Caco-2 (cell line): ENCODE measurements at regions not wholly inside any gene's neighbourhood (a gene's known extent, or its start where the extent isn't known, plus 50 kb on each side); places are given as distances from the start of the nearest gene placed in this dataset.

Experiments
- BruUV-seq: library from RNA; stranded (reverse); fragments of 400-500 nt; replicated peaks from 2 replicates; lab custom pipeline; 2021; lab: Mats Ljungman, UMichigan
- CTCF ChIA-PET: fragments of 300-600 bp; sonication (Branson Sonifier 250); formaldehyde crosslinking; loops from one replicate; lab custom pipeline; 2022; ENCODE audit warnings: antibody characterized with exemption; lab: Charles Lee
- POLR2A ChIA-PET: fragments of 300-600 bp; sonication (Branson Sonifier 250); formaldehyde crosslinking; loops from one replicate; lab custom pipeline; 2022; ENCODE audit warnings: antibody characterized with exemption; lab: Charles Lee
- DNase-seq, 2 experiments: peaks; one replicate each; pipeline versions ENCODE4 v3.0.0 to v3.0.0-alpha.2; 2020 to 2022
- H3K27me3 ChIP-seq: replicated peaks from 2 replicates; pipeline ENCODE4 v1.6.0; 2011; ENCODE audit warnings: low read length; ENCODE audit not compliant: control insufficient read depth, insufficient read depth
- H3K36me3 ChIP-seq: 2 replicates; pipeline ENCODE4 v1.5.1; 2011; ENCODE audit warnings: low read length; ENCODE audit not compliant: control insufficient read depth, insufficient read depth
- H3K4me1 ChIP-seq: fragments of 250-450 bp; sonication (Bioruptor Pico); 2 replicates; pipeline ENCODE4 v1.5.1; 2020; ENCODE audit warnings: mild to moderate bottlenecking
- H3K4me3 ChIP-seq: 2 replicates; pipeline ENCODE4 v1.5.1; 2011; ENCODE audit warnings: low read depth, mild to moderate bottlenecking, control low read depth, low read length
- H3K9me3 ChIP-seq: fragments of 250-450 bp; sonication (Bioruptor Pico); 2 replicates; pipeline ENCODE4 v1.5.1; 2020; ENCODE audit warnings: mild to moderate bottlenecking, moderate library complexity
- H3K27ac Mint-ChIP-seq: one replicate; pipeline ENCODE4 v1.8.0; 2022; ENCODE audit warnings: mixed read lengths; ENCODE audit not compliant: unreplicated experiment
- H3K27me3 Mint-ChIP-seq: one replicate; pipeline ENCODE4 v1.8.0; 2022; ENCODE audit warnings: mixed read lengths; ENCODE audit not compliant: insufficient read depth, unreplicated experiment
- H3K36me3 Mint-ChIP-seq: one replicate; pipeline ENCODE4 v1.8.0; 2022; ENCODE audit warnings: mild to moderate bottlenecking, mixed read lengths; ENCODE audit not compliant: insufficient read depth, unreplicated experiment
- H3K4me1 Mint-ChIP-seq: one replicate; pipeline ENCODE4 v1.8.0; 2022; ENCODE audit warnings: low read depth, mixed read lengths; ENCODE audit not compliant: unreplicated experiment
- H3K4me3 Mint-ChIP-seq: one replicate; pipeline ENCODE4 v1.8.0; 2022; ENCODE audit warnings: mild to moderate bottlenecking, moderate library complexity, mixed read lengths; ENCODE audit not compliant: unreplicated experiment
- H3K9me3 Mint-ChIP-seq: one replicate; pipeline ENCODE4 v1.8.0; 2022; ENCODE audit warnings: mixed read lengths; ENCODE audit not compliant: unreplicated experiment
- intact Hi-C: fragments of 100-400 bp; cut with micrococcal nuclease; formaldehyde crosslinking; loops from one replicate; pipeline ENCODE4 v1.10.0; 2022; ENCODE audit not compliant: unreplicated experiment
- TF ChIP-seq, protein P1 (sequence below), 2 experiments: fragments of 200-600 bp in 1 of 2; IDR thresholded peaks; 1 replicate in 1 of 2; 2 replicates in 1 of 2; pipeline versions ENCODE4 v1.5.1 to v1.8.0; 2011 to 2022; ENCODE audit warnings: antibody characterized with exemption in 1 of 2, control low read depth in 1 of 2, inconsistent platforms in 1 of 2, low read depth in 1 of 2, low read length in 1 of 2, mild to moderate bottlenecking in 1 of 2, moderate library complexity in 1 of 2; ENCODE audit not compliant: insufficient read depth in 1 of 2, severe bottlenecking in 1 of 2, unreplicated experiment in 1 of 2

DNA sequence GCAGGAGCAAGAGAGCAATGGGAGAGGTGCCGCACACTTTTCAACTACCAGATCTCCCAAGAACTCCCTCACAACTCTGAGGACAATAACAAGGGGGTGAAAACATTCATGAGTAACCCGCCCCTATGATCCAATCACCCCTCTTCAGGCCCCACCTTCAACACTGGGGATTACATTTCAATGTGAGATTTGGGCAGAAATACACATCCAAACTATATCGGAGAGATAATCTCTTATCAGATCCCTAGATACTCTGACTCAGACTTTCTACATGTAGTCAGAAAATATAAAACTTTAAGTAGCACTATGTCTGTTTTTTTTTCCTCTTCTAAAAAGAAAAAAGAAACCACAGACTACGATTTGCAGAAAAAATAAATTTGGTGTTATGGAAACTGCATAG, 1595.9 kb upstream of the NUDT12 start:
- H3K27me3 ChIP-seq: no peaks in the 10 kb centered on the region
- Mint-ChIP-seq H3K4me1 (no peaks in the 10 kb centered on the region), H3K36me3 (no peaks in the 10 kb centered on the region), H3K9me3 (no peaks in the 10 kb centered on the region), H3K27me3 (peaks cover 5% of the 10 kb centered on the region), H3K27ac (no peak overlapping the region), H3K4me3 (no peak overlapping the region)
- no peaks in the 10 kb centered on the region for H3K4me1 ChIP-seq
- no peaks in the 10 kb centered on the region for H3K36me3 ChIP-seq
- CTCF ChIA-PET: no interaction called here
- TF ChIP-seq, protein P1, sequence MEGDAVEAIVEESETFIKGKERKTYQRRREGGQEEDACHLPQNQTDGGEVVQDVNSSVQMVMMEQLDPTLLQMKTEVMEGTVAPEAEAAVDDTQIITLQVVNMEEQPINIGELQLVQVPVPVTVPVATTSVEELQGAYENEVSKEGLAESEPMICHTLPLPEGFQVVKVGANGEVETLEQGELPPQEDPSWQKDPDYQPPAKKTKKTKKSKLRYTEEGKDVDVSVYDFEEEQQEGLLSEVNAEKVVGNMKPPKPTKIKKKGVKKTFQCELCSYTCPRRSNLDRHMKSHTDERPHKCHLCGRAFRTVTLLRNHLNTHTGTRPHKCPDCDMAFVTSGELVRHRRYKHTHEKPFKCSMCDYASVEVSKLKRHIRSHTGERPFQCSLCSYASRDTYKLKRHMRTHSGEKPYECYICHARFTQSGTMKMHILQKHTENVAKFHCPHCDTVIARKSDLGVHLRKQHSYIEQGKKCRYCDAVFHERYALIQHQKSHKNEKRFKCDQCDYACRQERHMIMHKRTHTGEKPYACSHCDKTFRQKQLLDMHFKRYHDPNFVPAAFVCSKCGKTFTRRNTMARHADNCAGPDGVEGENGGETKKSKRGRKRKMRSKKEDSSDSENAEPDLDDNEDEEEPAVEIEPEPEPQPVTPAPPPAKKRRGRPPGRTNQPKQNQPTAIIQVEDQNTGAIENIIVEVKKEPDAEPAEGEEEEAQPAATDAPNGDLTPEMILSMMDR (IDR thresholded peaks at IDR 0.05; ENCODE audit: insufficient read depth in 1 of 2, low read depth in 1 of 2, low read length in 1 of 2, severe bottlenecking in 1 of 2, unreplicated experiment in 1 of 2): no peak
- H3K4me3 ChIP-seq: no peak overlapping the region
- no peak for DNase-seq
- H3K9me3 ChIP-seq: no peaks in the 10 kb centered on the region
- POLR2A ChIA-PET: no interaction called here
- intact Hi-C loops: no loop called here
- BruUV-seq: no TSS peak

DNA sequence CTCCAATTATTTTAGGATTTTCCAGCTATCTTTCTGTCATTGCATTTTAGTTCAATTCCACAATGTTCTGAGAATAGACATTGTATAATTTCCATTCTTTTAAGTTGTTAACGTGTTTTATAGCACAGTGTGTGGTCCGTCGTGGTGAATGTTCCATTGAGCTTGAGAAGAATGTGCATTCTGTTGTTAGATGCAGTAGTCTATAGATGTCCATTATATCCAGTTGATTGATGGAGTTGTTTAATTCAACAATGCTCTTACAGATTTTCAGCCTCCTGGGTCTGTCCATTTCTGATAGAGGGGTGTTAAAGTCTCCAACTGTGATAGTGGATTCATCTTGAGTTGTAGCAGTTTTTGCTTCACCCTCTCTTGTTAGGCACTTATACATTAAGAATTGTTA, 1587.7 kb upstream of the NUDT12 start:
- ChIA-PET CTCF (no interaction called here), POLR2A (no interaction called here)
- no TSS peak for BruUV-seq
- Mint-ChIP-seq H3K4me1 (no peaks in the 10 kb centered on the region), H3K36me3 (no peaks in the 10 kb centered on the region), H3K4me3 (no peak overlapping the region), H3K9me3 (no peaks in the 10 kb centered on the region), H3K27ac (no peak overlapping the region), H3K27me3 (peaks cover 5% of the 10 kb centered on the region)
- Histone ChIP-seq H3K4me1 (no peaks in the 10 kb centered on the region), H3K27me3 (no peaks in the 10 kb centered on the region), H3K9me3 (no peaks in the 10 kb centered on the region), H3K4me3 (no peak overlapping the region), H3K36me3 (no peaks in the 10 kb centered on the region)
- TF ChIP-seq, protein P1 (IDR thresholded peaks at IDR 0.05; ENCODE audit: insufficient read depth in 1 of 2, low read depth in 1 of 2, low read length in 1 of 2, severe bottlenecking in 1 of 2, unreplicated experiment in 1 of 2): no peak
- DNase-seq: no peak
- intact Hi-C loops: no loop called here

DNA sequence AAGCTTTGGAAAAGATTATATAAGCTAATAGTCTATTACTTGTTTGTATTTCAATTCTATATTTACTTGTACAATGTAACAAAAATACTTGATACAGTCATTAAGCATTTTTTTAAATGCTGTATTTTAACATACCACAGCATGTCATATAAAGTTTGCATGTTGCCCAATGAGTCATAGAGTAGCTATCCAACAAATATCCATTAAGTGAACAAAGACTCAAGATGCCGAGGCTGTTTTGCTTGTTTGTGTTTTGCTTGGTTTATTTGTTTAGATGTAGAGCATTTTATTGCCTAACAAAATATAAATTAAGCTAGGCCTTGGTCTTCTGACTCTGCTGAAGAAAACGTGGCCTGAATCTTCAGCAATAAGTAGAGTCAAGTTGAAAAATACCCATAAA, 1584.3 kb upstream of the NUDT12 start:
- Histone ChIP-seq H3K4me1 (no peaks in the 10 kb centered on the region), H3K9me3 (no peaks in the 10 kb centered on the region), H3K36me3 (no peaks in the 10 kb centered on the region), H3K27me3 (no peaks in the 10 kb centered on the region), H3K4me3 (no peak overlapping the region)
- intact Hi-C loops: no loop called here
- H3K4me3 Mint-ChIP-seq: no peak overlapping the region
- H3K27ac Mint-ChIP-seq: no peak overlapping the region
- no peak for DNase-seq
- TF ChIP-seq, protein P1 (IDR thresholded peaks at IDR 0.05; ENCODE audit: insufficient read depth in 1 of 2, low read depth in 1 of 2, low read length in 1 of 2, severe bottlenecking in 1 of 2, unreplicated experiment in 1 of 2): no peak
- H3K4me1 Mint-ChIP-seq: no peaks in the 10 kb centered on the region
- no TSS peak for BruUV-seq
- no peaks in the 10 kb centered on the region for H3K27me3 Mint-ChIP-seq
- H3K9me3 Mint-ChIP-seq: no peaks in the 10 kb centered on the region
- CTCF ChIA-PET: interaction anchor here (0.7 kb wide), 1 partner anchor 313 kb away, joined by 8 read pairs; no protein-coding TSS in a partner anchor
- no peaks in the 10 kb centered on the region for H3K36me3 Mint-ChIP-seq
- POLR2A ChIA-PET: no interaction called here
